Embryonic facial prominence (tissue), 1 donor: ENCODE measurements at regions not wholly inside any gene's neighbourhood (a gene's known extent, or its start where the extent isn't known, plus 50 kb on each side); places are given as distances from the start of the nearest gene placed in this dataset.

Experiments
- DNase-seq: peaks from one replicate; pipeline ENCODE4 v3.0.0-alpha.2; 2016; ENCODE audit errors: extremely low spot score

GRCh38 chr17:77379065-77379428, 238.3 kb downstream of the SEC14L1 start:
- no peak for DNase-seq

DNA sequence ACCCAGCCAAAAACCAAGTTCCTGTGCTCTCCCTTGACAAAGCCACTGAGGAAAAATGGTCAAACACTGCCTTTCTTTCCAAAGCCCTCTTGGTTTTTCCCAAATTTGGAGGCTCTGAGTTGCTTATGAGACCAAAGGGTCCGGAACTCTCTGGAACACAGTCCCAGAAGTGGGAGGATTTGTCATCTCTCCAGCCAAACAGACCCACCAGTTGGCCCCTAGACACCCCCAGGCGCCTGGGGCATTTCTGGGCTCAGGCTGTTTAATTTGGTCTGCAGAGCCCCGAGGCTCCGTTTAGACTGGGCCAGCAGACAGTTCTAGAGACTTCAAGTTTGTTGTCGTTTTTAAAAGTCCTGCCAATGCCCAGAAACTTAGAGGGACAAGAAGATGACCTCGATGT, 239.1 kb downstream of the SEC14L1 start:
- no peak for DNase-seq

DNA sequence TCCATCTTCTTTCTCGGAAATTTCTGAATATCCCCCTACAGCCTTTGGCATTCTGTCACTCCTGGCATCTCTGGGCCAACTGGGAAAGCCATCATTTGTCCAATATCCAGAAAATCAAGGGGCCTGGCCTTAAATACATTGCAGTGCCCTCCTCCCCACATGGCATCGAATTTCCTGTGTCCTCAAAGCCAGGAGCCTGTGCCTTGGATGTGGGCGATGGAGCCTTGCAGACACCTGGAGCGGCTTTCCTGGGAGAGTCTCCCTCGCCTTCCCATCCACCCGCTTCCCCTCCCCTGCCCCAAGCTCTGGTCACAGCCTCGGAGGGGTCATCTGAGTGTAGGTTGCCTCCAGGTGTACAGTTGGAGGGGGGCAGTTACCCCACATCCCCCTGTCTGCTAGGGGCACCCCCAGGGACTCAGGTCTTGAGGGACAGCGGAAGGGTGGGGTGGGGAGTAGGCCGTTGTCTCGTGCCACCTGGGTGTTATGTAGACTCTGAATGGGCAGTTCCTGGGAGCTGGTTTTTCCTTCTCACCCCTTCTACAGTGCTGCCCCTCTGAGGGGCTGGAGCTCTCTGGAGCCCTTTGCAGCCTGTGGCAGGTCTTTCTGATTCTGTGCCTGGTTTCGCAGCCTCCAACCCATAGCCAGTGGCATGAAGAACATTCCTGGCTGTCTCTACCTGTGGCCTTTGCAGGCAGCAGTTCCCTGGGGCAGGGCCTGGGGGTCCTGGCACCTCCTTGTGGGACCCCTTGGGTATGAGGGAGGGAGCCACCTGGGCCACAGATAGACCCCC, 239.8 kb downstream of the SEC14L1 start:
- DNase-seq = no peak

DNA sequence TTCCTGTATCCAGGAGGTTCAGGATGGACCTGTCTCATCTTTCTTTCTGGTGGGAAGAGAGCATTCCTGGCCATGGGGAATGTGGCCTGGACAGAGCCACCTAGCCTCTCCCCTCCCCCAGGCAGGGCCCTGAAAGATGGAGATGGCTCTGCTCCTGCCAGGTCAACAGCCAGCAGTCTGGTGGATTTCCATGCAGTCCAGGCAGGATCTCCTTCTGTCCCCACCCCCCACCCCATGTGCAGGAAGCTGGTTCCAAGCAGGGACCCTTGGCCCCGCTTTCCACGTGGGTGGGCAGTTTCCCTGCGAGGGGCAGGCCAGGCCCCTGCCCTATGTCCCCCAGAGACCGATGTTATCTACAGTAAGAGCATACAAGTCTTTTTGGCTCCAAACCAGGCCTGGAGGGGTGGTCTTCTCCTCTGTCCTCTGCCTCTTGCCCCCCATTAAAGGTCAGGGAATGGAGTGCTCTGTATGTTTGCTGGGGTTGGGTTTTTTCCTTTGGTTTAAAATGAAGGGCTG, 240.5 kb downstream of the SEC14L1 start:
- no peak for DNase-seq

- no peak for DNase-seq
Measured at GRCh38 chr17:77381731-77382130, 241.0 kb downstream of the SEC14L1 start.

- DNase-seq = no peak
Measured at GRCh38 chr17:77382356-77382911, 241.7 kb downstream of the SEC14L1 start.

GRCh38 chr17:77382966-77383612, 242.3 kb downstream of the SEC14L1 start:
- DNase-seq = no peak

- no peak for DNase-seq
Measured at GRCh38 chr17:77383613-77384608, 243.1 kb downstream of the SEC14L1 start.

DNA sequence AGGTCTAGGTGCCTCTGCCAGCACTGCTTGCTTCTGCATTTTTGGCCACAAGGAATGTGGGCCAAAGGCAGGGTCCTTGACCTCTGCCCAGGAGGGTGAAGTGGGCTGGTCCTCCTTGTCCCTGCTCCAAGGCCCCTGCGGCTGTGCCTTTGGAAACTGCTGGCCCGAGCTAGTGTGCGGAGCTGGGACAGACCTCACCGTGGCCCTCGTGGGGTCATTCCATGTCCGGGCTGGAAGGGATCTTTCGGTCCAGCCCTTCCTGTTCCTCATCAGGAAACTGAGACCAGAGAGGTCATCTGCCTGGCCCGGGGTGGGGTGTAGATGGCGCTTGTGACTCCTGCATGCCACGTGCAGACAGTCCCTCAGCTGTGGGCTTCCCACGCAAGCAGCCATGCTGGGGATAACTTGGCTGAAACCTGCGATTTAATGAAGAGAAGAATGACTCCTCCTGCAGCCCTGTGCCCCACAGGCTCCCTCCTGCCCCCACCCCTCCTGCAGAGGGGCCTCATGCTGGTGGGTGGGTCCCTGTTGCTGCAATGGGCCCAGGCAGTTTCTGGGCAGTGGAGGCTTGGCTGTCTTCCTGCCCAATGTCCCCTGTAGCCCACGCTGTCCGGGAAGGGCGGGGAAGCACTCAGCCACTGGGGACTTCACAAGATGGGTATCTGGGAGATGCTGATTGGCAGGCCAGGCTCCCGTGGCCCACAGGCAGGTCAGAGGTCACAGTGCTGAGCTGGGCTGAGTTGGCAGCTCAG, 245.2 kb downstream of the SEC14L1 start:
- DNase-seq = no peak

DNA sequence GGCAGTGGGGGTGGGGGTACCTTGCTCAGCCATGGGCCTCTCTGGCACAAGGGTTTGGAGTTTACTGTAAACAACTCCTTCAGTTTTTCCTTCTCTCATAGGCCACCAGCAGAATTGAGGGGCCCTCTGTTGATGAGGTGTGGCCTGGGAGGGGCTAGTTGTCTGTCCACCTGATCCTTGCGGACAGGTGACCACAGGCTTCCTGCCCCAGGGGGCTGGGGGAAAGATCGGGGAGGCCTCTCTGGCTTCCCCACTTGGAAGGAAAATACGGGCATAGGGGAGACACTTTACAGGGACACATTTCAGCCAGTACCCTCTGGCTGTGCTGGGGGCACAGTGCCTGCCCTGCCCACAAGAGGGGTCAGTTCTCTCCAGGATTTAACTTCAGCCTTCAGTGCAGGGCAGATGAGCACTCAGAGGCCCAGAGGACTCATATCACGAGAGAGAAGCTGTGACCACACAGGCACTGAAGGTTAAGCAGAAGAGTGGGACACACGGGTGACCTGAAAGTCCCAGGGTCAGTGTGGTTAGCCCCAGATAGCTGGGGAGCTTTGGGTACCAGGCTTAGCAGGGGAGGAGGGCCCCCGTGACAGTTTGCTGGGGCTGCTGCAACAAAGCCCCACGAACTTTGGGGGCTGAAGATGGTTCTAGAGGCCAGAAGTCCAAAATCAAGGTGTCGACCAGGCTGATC, 245.9 kb downstream of the SEC14L1 start:
- no peak for DNase-seq

DNA sequence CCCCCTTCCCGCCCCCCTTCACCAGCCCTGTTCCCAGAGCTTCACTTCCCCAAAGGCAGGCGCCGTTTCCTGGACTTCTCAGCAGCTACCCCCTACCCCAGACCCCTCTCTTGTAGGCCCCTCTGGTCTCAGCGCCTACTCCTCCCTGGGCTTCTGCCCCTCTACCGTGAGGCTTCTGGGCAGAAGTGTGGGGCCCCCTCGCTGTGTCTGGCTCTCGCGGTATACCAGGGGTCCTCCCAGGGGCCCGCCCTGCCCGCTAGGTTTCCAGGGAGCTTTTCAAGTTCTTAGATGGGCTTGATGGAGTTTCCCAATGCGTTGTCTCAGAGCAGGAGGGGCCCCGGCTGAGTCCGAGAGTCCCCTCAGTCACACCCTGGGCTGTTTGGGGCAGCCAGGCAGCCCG, 247.1 kb downstream of the SEC14L1 start:
- DNase-seq = no peak

DNA sequence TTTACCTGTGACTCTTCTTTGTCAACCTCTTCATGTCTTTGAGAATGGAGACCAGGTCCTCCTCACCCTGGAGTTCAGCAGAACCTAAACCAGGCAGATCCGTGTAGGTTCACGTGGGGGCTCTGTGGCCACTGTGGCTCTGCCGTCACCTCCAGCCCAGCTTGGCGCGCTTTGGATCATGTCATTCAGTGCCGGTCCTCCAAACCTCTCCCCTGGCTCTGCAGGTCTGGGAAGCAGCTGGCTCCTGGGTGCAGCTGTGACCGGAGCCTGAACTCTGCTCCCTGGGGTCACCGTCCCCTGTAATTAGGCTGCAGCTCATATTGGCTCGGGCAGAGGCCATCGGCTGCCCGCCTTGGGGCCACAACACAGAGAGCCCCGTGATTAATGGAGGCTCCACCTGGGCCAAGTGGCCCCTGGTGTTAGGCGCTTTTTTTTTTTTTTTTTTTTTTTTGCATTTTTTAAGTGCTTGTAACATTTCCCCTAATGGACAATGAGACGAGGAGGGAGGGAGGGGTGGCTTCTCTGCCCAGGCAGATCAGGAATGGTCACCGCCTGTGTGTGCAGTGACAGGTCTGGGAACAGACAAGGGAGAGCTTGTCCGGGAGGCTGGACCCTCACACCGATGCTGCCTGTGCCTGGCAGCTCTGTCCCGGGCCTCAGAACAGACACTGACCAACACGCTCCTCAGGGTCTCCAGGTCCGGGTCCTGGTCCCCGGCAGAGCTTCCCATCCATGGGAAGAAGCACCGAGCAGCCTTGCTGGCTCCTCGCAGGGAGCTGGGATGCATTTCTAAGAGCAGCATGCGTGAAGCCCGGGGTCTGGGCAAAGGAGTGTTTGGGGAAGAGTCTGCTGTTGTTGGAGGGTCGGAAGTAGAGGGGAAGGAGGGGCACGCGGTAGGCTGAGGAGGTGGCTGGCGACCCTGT, 247.9 kb downstream of the SEC14L1 start:
- DNase-seq = no peak

DNA sequence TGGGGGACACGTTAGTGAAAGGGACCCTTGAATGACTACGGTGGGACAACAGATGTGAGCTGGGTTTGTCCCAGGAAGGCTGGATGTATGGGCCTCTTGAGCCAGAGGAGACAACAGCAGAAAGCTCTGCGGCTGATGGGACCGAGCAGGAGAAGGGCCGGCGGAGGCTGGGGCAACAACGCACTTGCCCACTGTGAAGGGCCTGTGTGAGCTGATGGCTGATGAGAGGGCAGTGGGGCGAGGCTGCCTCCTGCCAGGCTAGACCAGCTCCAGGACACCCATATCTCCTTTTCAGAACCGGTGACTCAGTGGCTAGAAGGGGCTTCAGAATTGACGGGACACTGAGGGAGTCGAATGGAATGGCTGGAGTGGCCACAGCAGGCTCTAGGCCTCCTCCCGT, 250.1 kb downstream of the SEC14L1 start:
- DNase-seq = no peak

GRCh38 chr17:77391668-77392375, 251.1 kb downstream of the SEC14L1 start:
- no peak for DNase-seq

DNA sequence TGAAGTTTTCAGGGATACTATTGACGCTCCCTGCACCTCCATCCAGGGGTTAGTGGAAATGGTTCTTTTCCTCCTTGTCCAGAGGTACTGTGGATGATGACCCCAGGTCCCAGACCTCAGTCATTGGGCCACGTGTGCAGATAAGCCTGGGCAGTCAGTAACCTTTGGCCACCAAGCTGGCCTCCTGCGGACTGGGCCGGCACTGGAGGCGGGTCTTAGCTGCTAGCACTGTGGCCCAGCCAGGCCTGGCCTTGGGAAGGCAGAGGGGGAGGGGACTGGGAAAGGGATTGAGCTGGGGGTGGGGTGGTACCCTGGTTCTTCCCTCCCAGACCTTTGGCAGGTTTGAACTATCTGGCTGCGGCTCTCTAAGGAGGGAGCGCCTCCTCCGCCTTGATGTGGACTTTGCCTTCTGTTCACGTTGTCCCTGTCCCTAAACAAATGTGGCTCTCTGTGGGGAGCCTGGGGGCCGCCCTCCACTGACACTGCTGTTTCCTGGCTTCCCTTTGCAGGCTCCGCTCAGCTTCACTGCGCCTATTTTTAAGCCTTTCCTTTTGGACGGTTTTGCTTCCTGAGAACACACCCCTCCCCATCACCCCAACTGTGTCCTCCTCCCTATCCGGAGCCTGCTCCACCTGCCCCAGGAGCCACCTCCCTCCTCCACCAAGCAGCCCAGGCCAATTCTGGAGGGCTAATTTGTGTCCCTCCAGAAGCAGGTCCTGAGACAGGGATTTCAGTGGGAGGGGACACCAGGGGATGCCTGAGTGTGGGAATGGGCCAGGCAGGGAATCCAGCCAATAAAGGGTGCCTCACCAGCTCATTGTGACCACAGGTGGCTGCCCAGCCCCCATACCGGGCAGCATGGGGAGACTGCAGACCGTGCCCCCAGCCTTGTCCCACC, 251.9 kb downstream of the SEC14L1 start:
- DNase-seq = no peak

DNA sequence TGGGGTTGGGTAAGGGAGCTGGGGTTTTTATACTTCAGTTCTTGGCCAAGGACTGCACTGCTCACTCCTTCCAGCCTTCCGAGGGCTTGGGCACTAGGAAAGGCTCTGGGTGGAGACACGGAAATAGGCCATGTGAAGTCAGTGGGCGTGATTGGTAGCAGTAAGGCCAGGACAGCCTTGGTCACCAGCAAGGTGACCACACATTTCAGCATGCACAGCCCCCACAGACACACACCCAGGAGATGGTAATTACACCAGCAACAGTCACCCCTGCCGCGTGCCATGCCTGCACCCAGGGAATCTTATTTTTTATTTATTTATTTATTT, 252.5 kb downstream of the SEC14L1 start:
- DNase-seq = no peak

GRCh38 chr17:77393867-77394539, 253.2 kb downstream of the SEC14L1 start:
- DNase-seq = no peak
